ENCODE measurements at regions not wholly inside any gene's neighbourhood (a gene's known extent, or its start where the extent isn't known, plus 50 kb on each side); places are given as distances from the start of the nearest gene placed in this dataset.

DNA sequence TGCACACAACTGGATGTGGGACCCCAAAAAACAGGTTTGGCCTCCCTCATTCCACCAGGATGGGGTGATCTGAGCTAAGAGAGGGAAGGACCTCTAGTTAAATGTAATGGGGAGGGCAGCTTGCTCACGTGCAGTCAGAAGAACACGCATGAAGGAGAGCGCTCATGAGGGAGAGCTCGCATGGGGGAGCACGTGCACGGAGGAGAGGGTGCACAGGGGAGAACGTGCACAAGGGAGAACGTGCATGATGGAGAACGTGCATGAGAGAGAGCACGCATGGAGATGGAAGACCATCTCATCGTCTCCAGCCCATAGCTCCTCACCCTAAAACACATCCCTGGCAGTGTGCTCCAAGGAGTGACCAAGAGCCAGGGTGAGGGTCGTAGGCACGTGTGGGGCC is 141.2 kb downstream of the RBFOX3 start:
- DNase-seq (ENCODE audit: low spot score) (no peak), ATAC-seq (no peak)
- ChIA-PET POLR2A (no interaction called here), CTCF (interaction anchor here (1.1 to 1.2 kb wide), 2 partner anchors 69 to 239 kb away, joined by 3 to 4 read pairs; no protein-coding TSS in a partner anchor)
- H3K9me3 Mint-ChIP-seq = no peaks in the 10 kb centered on the region
- H3K27ac Mint-ChIP-seq = no peak overlapping the region
- no peaks in the 10 kb centered on the region for H3K27me3 Mint-ChIP-seq (ENCODE audit: low read depth)
- H3K36me3 Mint-ChIP-seq = no peaks in the 10 kb centered on the region
- TF ChIP-seq JUN (CRISPR knock-in tag; IDR thresholded peaks at IDR 0.05) = no peak
- no peak for TF ChIP-seq ELF4 (CRISPR knock-in tag; IDR thresholded peaks at IDR 0.05; ENCODE audit: low read depth)
- TF ChIP-seq CREB1 (CRISPR knock-in tag; IDR thresholded peaks at IDR 0.05) = no peak
- TF ChIP-seq ZNF512 (CRISPR knock-in tag; IDR thresholded peaks at IDR 0.05; ENCODE audit: borderline replicate concordance) = no peak
- no peak for TF ChIP-seq RELA (CRISPR knock-in tag; IDR thresholded peaks at IDR 0.05; ENCODE audit: borderline replicate concordance)
- TF ChIP-seq JAZF1 (CRISPR knock-in tag; IDR thresholded peaks at IDR 0.05) = no peak
- TF ChIP-seq TCF7 (CRISPR knock-in tag; IDR thresholded peaks at IDR 0.05; ENCODE audit: low read depth) = no peak
- TF ChIP-seq CBFB (CRISPR knock-in tag; IDR thresholded peaks at IDR 0.05; ENCODE audit: low read depth) = no peak
- no peak for TF ChIP-seq ZNF671 (CRISPR knock-in tag; IDR thresholded peaks at IDR 0.05)
- TF ChIP-seq, protein P1, sequence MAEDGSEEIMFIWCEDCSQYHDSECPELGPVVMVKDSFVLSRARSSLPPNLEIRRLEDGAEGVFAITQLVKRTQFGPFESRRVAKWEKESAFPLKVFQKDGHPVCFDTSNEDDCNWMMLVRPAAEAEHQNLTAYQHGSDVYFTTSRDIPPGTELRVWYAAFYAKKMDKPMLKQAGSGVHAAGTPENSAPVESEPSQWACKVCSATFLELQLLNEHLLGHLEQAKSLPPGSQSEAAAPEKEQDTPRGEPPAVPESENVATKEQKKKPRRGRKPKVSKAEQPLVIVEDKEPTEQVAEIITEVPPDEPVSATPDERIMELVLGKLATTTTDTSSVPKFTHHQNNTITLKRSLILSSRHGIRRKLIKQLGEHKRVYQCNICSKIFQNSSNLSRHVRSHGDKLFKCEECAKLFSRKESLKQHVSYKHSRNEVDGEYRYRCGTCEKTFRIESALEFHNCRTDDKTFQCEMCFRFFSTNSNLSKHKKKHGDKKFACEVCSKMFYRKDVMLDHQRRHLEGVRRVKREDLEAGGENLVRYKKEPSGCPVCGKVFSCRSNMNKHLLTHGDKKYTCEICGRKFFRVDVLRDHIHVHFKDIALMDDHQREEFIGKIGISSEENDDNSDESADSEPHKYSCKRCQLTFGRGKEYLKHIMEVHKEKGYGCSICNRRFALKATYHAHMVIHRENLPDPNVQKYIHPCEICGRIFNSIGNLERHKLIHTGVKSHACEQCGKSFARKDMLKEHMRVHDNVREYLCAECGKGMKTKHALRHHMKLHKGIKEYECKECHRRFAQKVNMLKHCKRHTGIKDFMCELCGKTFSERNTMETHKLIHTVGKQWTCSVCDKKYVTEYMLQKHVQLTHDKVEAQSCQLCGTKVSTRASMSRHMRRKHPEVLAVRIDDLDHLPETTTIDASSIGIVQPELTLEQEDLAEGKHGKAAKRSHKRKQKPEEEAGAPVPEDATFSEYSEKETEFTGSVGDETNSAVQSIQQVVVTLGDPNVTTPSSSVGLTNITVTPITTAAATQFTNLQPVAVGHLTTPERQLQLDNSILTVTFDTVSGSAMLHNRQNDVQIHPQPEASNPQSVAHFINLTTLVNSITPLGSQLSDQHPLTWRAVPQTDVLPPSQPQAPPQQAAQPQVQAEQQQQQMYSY (CRISPR knock-in tag; IDR thresholded peaks at IDR 0.05) = no peak
- no peak for TF ChIP-seq NR3C1 (CRISPR knock-in tag; conservative IDR thresholded peaks at IDR 0.05; ENCODE audit: low read depth)
- TF ChIP-seq, protein P2, sequence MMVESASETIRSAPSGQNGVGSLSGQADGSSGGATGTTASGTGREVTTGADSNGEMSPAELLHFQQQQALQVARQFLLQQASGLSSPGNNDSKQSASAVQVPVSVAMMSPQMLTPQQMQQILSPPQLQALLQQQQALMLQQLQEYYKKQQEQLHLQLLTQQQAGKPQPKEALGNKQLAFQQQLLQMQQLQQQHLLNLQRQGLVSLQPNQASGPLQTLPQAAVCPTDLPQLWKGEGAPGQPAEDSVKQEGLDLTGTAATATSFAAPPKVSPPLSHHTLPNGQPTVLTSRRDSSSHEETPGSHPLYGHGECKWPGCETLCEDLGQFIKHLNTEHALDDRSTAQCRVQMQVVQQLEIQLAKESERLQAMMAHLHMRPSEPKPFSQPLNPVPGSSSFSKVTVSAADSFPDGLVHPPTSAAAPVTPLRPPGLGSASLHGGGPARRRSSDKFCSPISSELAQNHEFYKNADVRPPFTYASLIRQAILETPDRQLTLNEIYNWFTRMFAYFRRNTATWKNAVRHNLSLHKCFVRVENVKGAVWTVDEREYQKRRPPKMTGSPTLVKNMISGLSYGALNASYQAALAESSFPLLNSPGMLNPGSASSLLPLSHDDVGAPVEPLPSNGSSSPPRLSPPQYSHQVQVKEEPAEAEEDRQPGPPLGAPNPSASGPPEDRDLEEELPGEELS (CRISPR knock-in tag; IDR thresholded peaks at IDR 0.05) = no peak
- no peak for TF ChIP-seq SOX15 (CRISPR knock-in tag; IDR thresholded peaks at IDR 0.05)
- no peak overlapping the region for H3K4me3 Mint-ChIP-seq
- peaks cover 15% of the 10 kb centered on the region for H3K4me1 Mint-ChIP-seq

GRCh38 chr17:79468183-79468944 is 142.5 kb downstream of the RBFOX3 start:
- no peak for ATAC-seq
- POLR2A ChIA-PET = no interaction called here
- TF ChIP-seq ZMAT4 (CRISPR knock-in tag; IDR thresholded peaks at IDR 0.05) (no peak), FOXK1 (CRISPR knock-in tag; IDR thresholded peaks at IDR 0.05) (no peak), NR3C1 (CRISPR knock-in tag; conservative IDR thresholded peaks at IDR 0.05; ENCODE audit: low read depth) (no peak), HMGA2 (CRISPR knock-in tag; IDR thresholded peaks at IDR 0.05) (no peak), PREB (CRISPR knock-in tag; IDR thresholded peaks at IDR 0.05; ENCODE audit: borderline replicate concordance) (no peak), E2F4 (CRISPR knock-in tag; IDR thresholded peaks at IDR 0.05; ENCODE audit: borderline replicate concordance, low read depth) (no peak), NR2C2 (CRISPR knock-in tag; IDR thresholded peaks at IDR 0.05) (no peak), TCF7 (CRISPR knock-in tag; IDR thresholded peaks at IDR 0.05; ENCODE audit: low read depth) (no peak), NFATC4 (CRISPR knock-in tag; IDR thresholded peaks at IDR 0.05) (no peak), ZNF423 (CRISPR knock-in tag; IDR thresholded peaks at IDR 0.05) (no peak), FOXP1 (CRISPR knock-in tag; IDR thresholded peaks at IDR 0.05; ENCODE audit: borderline replicate concordance) (no peak), CBFB (CRISPR knock-in tag; IDR thresholded peaks at IDR 0.05; ENCODE audit: low read depth) (no peak), NFE2L1 (CRISPR knock-in tag; IDR thresholded peaks at IDR 0.05) (no peak), ELF4 (CRISPR knock-in tag; IDR thresholded peaks at IDR 0.05; ENCODE audit: low read depth) (no peak)
- TF ChIP-seq, protein P3, sequence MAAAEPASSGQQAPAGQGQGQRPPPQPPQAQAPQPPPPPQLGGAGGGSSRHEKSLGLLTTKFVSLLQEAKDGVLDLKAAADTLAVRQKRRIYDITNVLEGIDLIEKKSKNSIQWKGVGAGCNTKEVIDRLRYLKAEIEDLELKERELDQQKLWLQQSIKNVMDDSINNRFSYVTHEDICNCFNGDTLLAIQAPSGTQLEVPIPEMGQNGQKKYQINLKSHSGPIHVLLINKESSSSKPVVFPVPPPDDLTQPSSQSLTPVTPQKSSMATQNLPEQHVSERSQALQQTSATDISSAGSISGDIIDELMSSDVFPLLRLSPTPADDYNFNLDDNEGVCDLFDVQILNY (CRISPR knock-in tag; IDR thresholded peaks at IDR 0.05) = no peak

More at GRCh38 chr17:79468183-79468944, 142.5 kb downstream of the RBFOX3 start:
- H3K27me3 Mint-ChIP-seq (ENCODE audit: low read depth) = no peaks in the 10 kb centered on the region
- DNase-seq (ENCODE audit: low spot score) = no peak
- no peak overlapping the region for H3K4me3 Mint-ChIP-seq
- no peaks in the 10 kb centered on the region for H3K36me3 Mint-ChIP-seq
- H3K4me1 Mint-ChIP-seq = peaks cover 9% of the 10 kb centered on the region
- no peak overlapping the region for H3K27ac Mint-ChIP-seq
- CTCF ChIA-PET = no interaction called here
- no peaks in the 10 kb centered on the region for H3K9me3 Mint-ChIP-seq

Measured in WTC11 (cell line).